GM19324 (cell line): ENCODE measurements at regions not wholly inside any gene's neighbourhood (a gene's known extent, or its start where the extent isn't known, plus 50 kb on each side); places are given as distances from the start of the nearest gene placed in this dataset.

Source experiments
- ATAC-seq: cut with Tn5 transposase; IDR thresholded peaks from one replicate; pipeline ENCODE4 v1.9.1; 2021; ENCODE audit warnings: mild to moderate bottlenecking, moderate library complexity; ENCODE audit not compliant: unreplicated experiment, low FRiP score

DNA sequence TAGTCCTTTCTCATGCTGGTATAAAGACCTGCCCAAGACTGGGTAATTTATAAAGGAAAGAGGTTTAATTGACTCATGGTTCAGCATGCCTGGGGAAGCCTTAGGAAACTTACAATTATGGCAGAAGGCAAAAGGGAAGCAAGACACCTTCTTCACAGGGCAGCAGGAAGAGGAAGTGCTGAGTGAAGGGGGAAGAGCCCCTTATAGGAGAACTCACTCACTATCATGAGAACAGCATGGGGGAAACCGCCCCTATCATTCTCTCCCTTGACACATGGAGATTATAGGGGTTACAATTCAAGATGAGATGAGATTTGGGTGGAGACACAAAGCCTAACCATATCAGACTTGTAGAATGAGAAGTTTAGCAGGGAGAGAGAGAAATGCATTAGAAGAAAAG lies 373.3 kb upstream of the DIAPH2 start:
- no peak for ATAC-seq

DNA sequence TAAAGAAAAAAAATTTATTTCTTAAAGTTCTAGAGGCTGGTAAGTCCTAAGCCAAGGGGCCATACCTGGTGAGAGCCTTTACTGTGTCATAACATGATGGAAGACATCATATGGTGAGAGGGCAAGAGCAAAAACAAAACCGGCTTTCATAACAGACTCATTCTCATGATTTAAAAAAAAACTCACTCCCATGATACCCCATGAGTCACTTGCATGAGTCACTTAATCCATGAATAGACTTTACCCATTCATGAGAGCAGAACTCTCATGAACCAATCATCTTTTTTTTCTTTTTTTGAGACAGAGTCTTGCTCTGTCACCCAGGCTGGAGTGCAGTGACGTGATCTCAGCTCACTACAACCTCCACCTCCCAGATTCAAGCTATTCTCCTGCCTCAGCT lies 369.7 kb upstream of the DIAPH2 start:
- no peak for ATAC-seq

DNA sequence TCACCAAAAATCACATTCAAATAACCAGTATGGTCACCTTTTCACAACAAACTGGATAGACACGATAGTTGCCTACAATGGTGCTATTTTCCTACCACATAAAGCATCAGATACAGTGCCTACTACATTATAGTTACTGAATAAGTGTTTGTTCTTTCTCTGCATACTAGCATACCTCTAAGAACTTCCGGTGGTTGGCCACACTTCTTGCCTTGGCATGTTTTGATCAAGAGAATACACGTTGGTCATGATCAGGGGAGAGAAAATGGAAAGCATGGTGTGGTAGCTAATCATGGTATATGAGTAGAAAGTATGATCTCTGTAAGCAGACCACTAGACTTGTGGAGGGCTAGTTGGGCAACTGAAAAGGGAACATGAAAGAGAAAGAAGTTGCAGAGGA lies 322.8 kb upstream of the DIAPH2 start:
- ATAC-seq, result no peak

DNA sequence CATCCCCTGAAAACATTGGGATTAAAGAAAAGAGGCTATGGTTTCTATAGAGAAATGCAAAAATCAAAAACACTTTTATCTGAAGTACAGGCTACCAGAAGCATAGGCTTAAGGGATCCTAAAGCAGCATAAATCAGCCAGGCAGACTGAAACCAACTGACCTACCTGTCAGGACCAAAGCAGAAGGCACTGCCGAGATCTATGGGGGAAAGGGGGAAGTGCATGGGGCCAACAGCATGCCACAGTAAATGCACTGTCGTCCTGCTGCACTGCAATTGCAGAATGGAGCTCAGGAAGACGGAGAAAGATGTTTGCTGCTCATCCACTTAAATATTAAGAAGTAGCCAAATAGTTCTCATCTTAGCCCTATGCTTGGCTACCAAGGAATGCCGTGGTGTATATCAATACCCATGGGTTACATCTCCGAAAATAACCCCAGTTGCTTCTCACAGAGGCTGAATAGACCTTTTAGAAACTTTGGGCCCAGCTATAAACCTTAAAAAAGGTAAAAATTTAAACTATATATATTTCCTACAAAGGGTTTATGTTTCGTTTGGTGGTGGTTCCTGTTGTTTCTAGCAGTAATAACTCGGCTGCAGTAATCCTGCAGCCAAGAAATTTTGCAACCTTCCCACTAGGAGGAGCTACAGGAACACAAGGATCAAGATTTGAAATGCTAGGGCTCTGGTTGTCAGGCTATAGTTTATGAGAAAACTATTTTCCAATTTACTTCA lies 312.2 kb upstream of the DIAPH2 start:
- ATAC-seq, result no peak

DNA sequence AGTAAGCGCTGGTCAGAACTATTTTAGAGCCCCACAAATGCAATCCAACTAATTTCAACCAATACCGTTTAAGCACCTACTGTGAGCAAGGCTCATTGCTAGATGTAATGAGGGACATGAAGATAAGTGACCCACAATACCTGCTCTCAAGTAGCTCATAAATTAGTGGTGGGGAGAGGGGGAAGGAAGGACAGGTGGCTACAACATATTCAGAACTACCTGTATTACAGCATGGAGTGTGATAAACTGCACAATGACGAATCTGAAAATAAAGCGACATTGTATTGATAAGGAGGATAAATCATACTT lies 311.6 kb upstream of the DIAPH2 start:
- no peak for ATAC-seq

DNA sequence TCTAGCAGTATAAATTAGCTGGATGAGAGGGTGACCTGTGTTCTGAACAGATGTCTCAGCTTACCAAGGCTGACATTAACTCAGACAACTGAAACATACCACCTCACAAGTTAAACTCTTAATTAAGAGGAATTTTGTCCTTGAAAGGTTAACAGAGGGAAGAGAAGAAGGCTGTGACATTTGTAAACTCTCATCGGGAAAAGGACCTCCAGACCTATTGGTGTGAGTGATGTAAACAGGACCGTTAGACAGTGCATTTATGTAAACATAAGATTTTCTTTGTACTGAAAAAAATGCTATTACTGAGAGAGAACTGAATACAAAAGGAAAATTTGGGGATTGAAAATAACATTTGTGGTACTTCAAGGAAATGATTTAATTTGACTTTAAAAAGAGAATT lies 308.4 kb upstream of the DIAPH2 start:
- no peak for ATAC-seq

DNA sequence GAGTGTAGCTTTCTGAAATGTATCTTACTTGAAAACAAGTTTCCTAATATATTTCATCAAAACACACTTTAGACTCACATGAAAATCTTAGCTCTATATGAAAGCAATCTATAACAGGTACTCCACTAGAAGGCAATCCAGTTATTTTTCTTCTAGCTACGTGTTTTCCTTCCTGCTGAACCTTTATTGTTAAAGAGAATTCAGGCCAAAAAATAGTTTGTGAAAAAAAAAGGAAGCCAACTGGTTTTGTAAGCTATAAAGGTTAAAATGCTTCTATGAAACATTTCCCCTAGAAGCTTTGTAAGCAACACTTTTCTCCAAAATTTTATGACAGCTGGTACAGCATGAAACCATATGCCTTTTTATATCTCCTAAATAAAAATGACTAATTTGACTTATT lies 304.7 kb upstream of the DIAPH2 start:
- no peak for ATAC-seq

DNA sequence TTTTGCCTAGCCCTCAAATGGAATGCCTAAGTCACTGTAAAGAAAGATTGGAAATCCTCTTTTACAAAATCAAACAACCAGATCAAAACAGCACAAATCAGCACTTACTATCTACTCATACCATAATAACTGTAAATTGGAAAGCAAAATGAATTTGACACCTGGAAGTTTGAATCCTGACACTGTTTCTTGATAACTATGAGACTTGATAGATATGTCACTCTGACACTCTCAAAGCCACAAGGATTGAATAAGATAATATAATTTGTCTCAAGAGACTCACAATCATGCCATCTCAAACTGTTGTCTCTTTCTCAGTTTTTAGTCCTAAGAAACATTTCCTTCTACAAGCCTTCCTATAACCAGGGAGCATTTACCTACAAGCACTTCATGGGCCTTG lies 302.6 kb upstream of the DIAPH2 start:
- ATAC-seq, result no peak

DNA sequence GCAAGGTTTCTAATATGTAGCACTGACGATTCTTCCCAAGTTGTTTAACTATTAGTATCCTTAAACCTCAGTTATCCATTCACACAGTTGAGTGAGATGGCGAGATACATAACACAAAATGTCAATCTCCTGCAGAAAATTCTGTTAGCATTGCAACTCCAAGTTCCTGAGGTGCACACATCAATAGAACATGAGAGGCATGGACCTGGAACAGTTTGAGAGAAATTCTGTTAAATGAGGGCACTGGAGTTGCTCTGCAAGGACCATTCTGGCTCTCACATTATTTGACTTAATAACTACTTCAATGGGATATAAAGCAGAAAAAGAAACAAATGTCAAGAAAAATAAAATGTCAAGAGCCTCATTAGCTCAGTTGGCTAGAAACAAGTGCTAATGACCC lies 301.2 kb upstream of the DIAPH2 start:
- no peak for ATAC-seq

DNA sequence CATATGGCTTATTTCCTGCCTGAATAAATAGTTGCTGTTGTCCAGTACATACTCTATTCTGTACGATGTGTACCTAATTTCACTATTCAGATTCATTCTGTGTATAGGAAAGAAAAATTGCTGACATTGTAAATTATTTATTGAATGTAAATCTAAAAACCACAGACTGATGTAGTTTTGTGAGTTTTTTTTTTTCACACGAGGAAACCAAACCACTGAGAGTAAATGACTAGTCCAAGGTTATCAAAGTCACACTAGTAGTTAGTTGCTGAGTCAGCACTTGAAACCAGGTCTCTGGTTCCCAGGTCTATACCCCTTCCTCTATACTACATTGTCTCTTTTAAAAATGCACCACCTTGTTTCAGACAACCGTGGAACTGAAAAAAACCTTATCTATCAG lies 298.3 kb upstream of the DIAPH2 start:
- no peak for ATAC-seq

DNA sequence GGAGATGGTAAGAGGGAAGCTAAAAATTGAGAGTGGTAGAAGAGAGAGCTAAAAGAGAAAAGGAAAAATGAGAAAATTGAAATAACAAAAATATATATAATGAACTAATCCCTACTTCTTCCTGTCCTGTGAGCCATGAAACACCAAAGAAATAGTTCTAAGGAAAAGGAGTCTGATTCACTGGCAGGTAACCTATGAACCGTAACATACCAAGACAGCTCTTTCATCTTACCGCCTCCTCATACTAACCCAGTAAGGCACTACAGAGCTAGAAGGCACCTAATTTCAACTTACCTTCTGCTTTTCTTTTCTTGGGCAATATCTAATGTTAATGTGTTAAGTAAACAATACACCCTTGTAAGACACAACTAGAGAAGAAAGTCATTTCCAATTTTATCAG lies 297.7 kb upstream of the DIAPH2 start:
- ATAC-seq, result no peak

DNA sequence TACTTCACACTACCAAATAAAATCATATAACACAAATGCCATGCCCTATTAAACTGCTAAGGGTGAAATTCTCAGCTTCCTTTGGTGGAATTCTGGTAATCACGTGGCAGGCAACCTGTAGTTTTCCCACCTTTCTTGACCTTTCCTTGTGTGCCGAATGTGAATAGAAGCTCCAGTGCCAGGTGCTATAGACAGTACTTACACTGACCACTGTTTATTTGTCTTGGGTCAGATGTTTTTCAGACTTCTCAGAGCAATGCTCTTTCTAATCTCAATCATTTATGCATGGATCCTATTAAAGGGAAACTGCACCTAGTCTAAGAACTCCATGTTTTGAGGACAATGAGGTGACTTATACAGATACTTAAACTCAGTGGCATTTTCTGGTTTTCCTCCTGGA lies 296.8 kb upstream of the DIAPH2 start:
- no peak for ATAC-seq

DNA sequence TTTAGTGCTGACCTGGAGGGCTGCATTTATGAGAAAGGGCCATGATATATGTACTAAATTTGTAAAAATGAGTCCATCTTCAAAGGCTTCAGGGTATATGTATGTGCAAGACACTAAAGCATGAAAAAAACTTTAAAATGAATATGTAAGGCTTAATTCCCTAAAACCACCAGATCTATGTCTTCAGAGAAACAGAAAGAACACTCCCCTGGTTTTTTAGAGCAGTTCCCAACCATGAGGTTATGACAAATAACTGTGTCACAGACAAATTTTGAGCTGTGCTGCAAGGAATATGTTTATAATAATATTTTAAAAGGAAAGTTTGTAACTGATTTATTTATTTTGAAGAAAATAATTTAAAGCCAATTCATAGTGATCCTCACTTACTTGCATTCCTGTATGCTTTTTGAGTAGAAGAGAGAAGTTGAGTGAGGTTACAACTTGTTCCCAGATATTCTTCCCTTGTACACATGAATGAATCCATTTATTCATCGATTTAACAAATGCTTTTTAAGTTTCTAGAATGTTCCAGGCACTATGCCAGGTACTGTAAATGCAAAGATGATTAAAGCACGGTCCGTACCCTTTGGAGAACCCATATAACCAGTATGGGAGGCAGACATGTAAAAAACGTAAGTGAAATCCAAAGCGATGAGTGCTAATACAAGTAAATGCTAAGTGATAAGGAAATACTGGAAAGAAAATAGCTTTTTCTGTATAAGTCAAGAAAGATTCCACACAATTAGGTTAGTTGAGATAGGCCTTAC lies 295.2 kb upstream of the DIAPH2 start:
- ATAC-seq, result no peak

DNA sequence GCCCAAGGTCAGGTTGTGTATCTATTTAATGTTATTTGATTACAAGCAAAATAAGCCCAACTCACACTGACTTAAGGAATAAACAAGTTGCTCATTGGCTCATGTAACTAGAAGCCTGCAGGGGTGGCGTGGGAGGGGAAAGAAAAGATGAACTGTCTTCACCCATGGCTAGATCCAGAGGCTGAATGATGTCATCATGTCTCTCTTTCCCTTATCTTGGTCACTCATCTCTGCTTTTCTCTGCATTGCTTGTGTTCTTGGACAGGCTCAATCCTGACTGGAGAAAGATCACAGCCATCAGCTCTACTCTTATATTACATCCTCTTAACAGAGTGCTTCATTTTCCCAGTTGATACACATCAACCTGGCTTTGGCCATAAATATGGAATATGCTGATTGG lies 290.0 kb upstream of the DIAPH2 start:
- no peak for ATAC-seq

DNA sequence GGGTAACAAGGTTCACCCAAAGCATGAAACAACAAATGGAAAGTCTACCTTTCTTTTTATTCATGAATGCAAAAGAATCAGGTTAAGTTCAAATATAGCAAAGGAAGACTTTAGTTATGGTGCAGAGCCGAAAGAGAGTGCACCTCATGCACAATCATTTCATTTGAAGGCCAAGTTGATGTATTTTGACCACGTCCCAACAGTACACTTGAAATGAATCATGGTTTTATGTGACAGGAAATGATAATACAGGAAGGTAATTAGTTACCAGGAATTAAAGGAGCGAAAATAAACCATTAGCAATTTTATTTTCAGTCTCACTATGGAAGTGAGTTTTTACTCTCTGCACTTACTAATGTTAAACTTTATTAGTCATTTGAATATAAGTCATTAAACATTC lies 281.2 kb upstream of the DIAPH2 start:
- no peak for ATAC-seq

DNA sequence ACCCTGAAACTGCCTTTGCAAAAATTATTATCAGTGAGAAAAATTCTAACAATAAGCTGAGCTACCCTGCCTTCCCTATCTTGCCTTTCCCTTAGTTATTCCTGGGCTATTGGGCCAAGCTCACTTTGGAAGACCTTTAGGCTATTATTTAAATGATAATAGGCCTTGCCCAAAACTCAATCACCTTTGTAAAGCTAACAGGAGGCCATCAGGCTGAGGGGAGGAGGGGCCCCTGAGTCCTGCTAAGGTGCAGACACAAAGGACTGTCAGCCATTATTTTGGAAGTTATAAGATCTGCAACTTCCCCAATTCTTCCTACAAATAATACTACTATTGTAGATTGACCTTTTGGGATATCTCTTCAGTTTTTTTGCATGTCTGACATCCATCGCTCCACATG lies 278.8 kb upstream of the DIAPH2 start:
- ATAC-seq, result no peak

DNA sequence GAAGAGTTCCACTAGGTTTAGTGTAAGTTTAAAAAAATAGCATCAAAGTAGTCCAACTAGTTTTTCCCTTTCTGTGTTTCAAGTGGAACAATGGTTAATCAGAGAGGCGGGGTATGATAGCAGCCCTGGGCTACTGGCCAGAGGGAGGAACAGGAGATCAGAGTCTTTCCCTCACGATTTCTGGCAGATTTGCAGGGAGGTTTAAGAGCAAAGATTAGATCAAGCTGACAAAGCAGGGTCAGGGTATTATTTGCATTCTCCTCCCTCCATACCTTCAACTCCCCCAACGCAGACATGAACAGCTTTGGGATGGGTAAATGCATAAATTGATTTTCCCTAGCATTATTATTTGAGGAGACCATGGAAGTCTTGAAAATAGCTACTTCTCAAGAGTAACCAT lies 277.6 kb upstream of the DIAPH2 start:
- no peak for ATAC-seq

DNA sequence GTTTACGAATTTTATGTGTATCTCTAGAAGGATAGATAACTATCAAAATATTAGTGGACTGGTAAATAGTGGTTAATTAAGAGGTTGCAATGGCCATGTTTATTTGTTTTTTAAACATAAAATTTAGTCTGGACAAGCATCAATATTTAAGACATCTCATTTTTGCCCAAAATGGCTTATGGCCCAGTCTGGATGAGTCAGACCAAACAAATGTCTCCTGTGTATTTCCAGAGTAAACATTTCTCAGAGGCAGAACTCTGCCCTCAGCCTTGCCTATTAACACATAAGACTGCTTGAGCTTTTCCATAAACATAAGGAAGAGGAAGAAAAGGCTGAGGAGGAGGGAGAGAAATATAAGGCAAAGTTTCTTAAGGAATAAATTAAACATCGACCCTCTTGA lies 277.1 kb upstream of the DIAPH2 start:
- ATAC-seq, result no peak

DNA sequence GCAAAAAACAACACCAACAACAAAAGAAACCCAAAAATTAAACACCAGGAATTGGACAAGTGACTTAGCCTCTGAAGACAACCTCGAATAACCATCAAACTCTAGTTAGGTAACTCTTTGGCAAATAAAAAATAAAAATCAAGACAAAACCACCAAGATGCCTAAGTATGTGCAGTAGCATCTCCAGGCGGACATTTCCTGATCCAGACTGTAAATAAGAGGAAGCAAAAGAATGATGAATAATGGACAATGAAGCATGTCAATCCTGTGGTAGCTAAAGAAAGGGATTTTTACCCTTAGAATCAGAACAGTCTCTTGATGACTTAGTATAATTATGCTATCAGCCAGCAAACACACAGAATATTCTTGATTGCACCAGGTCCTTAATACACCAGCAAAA lies 276.7 kb upstream of the DIAPH2 start:
- ATAC-seq, result no peak

DNA sequence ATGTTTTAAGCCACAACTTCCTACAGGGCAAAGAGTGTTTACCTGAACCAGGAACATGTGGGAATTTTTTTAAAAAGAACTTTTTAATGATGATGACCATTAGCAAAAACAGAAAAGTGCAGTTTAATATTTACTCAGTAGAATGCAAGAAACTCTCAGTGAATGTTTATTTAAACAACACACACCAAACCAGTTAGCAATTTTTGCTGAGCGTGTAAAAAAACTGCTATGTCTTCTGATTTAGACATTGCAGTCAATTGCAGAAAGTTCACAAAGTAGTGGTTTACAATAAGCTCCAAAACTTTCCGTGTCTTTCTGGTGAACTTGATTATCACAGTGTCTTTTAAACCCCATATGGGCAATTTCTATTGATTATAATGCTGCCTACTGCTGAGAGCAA lies 273.7 kb upstream of the DIAPH2 start:
- no peak for ATAC-seq

DNA sequence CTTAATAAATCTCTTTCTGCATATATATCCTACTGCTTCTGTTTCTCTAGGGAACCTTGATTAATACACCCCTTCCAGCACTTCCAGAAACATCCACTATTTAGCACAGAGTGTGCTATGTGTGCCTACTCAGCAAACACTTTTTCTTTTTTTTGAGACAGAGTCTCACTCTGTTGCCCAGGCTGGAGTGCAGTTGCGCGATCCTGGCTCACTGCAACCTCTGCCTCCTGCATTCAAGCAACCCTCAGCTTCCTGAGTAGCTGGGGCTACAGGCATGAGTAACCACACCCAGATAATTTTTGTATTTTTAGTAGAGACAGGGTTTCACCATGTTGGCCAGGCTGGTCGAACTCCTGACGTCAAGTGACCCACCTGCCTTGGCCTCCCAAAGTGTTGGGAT lies 266.9 kb upstream of the DIAPH2 start:
- ATAC-seq, result no peak

DNA sequence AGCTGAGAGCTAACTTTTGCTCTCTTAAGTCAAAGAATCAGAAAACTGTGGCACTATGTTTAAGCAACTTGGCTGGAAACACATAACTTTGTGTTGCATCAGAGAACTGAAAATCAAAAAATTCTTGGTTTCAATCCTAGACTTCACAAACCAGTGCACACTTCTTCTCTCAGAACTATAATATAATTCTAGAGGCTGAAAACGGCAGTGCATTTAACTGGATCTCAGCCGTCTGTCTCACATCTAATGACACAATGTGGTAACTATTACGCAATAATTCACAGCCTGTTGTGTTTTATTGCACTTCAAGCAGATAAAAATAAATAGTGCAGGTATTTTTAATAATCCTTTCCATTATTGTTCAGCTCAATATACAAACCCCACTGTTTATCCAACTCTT lies 260.6 kb upstream of the DIAPH2 start:
- no peak for ATAC-seq

DNA sequence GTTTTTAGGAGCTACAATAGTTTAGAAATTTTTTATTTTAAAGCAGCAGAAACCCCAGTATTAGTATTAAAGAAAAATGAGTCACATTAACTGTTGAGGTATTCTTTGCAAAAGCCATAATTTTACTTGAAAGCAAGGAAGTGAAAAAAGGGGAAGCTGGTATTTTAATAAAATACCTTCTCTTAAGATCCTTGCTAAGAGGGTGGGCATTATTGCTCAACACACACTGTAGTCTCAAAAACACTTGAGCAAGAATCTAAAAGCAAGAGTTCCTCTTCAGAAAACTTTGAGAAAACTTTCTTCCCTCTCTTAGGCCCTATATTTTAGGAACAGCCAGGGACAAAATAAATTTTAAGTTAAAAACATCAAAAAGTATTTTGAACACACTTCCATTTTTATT lies 259.4 kb upstream of the DIAPH2 start:
- no peak for ATAC-seq
